ENCODE measurements at regions not wholly inside any gene's neighbourhood (a gene's known extent, or its start where the extent isn't known, plus 50 kb on each side); places are given as distances from the start of the nearest gene placed in this dataset.

DNA sequence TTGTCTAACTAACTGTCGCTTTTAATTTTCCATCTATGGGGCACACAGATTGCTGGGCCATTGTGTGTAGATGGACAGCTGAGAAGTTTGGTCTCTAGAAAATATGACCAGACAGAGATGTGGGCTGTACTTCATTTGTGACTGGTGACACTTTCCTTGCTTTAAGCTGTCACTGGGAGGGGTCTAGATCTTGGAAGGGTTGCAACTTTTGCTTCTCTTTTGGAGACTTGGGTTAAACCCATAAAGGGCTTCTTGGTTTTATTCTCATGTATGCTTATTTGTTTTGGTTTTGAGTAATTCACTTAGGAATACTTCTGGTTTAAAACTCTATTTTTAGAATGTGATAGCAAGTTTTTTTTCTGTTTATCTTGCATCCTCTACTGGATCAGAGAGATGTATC, 80.2 kb downstream of the ETS2 start:
- BruUV-seq (replicated peaks), result no TSS peak
- ChIA-PET CTCF (no interaction called here), POLR2A (no interaction called here)
- Histone ChIP-seq H3K4me2 (ENCODE audit: insufficient read depth, low read length) (no peak overlapping the region), H3K9me3 (replicated peaks; ENCODE audit: control insufficient read depth, insufficient read depth, low read length) (no peaks in the 10 kb centered on the region), H3K9me1 (replicated peaks; ENCODE audit: control insufficient read depth, extremely low read depth, insufficient read depth, low read length) (no peaks in the 10 kb centered on the region), H3K9ac (replicated peaks; ENCODE audit: extremely low read depth, insufficient read depth, low read length) (no peak overlapping the region), H3K36me3 (ENCODE audit: control insufficient read depth in 2 of 2, extremely low read depth in 1 of 2, insufficient read depth in 2 of 2, low read length in 2 of 2) (no peaks in the 10 kb centered on the region), H3K79me2 (ENCODE audit: control insufficient read depth, insufficient read depth, low read length) (no peaks in the 10 kb centered on the region), H3K27ac (ENCODE audit: insufficient read depth, low read depth, low read length) (no peak overlapping the region), H3K27me3 (ENCODE audit: control insufficient read depth in 2 of 2, insufficient read depth in 2 of 2, low read length in 2 of 2) (no peaks in the 10 kb centered on the region), H3K4me3 (replicated peaks in 1 of 3; ENCODE audit: insufficient read depth in 1 of 3, low read depth in 1 of 3, low read length in 3 of 3) (no peak overlapping the region), H4K20me1 (replicated peaks; ENCODE audit: control insufficient read depth, extremely low read depth, insufficient read depth, low read length) (no peaks in the 10 kb centered on the region), H2AFZ (ENCODE audit: low read depth, low read length) (no peak overlapping the region), H3K4me1 (ENCODE audit: control insufficient read depth, extremely low read depth, insufficient read depth, low read length) (no peaks in the 10 kb centered on the region)
- TF ChIP-seq POLR2AphosphoS5 (IDR thresholded peaks at IDR 0.05; ENCODE audit: insufficient read depth, low read depth, low read length), result no peak
- TF ChIP-seq POLR2A (IDR thresholded peaks at IDR 0.05; ENCODE audit: low read depth, low read length), result no peak
- TF ChIP-seq CTCF (IDR thresholded peaks at IDR 0.05; ENCODE audit: extremely low read depth in 1 of 2, insufficient read depth in 1 of 2, low read depth in 1 of 2, low read length in 2 of 2), result no peak
- no peak for TF ChIP-seq JUN (IDR thresholded peaks at IDR 0.05; ENCODE audit: borderline replicate concordance, insufficient read depth, insufficient read length, low read depth)
- no peak for TF ChIP-seq GATA2 (IDR thresholded peaks at IDR 0.05; ENCODE audit: insufficient read depth, insufficient read length, low read depth, low read length)
- TF ChIP-seq FOS (IDR thresholded peaks at IDR 0.05; ENCODE audit: borderline replicate concordance, insufficient read depth, low read length), result no peak
- TF ChIP-seq MAX (IDR thresholded peaks at IDR 0.05; ENCODE audit: insufficient read depth, insufficient read length), result no peak
- no peak for TF ChIP-seq EZH2 (IDR thresholded peaks at IDR 0.05; ENCODE audit: borderline replicate concordance, low read depth, low read length, severe bottlenecking)
- no peak for TF ChIP-seq MYC (IDR thresholded peaks at IDR 0.05; ENCODE audit: low read depth, low read length)
- intact Hi-C loops (cut with micrococcal nuclease) (no loop called here), dilution Hi-C loops (cut with MboI; ENCODE audit: extremely low pct_ligation_motif_present, low sequenced_read_pairs) (no loop called here)
- no peak for DNase-seq (ENCODE audit: low read depth, low spot score)
- FAIRE-seq, result no peak

Measured in endothelial cell of umbilical vein (primary cell).